Hepatocyte (in vitro differentiated cells): ENCODE measurements at regions not wholly inside any gene's neighbourhood (a gene's known extent, or its start where the extent isn't known, plus 50 kb on each side); places are given as distances from the start of the nearest gene placed in this dataset.

Experiments
- EZH2 ChIP-seq: fragments of 200-600 bp; sonication (generic); IDR thresholded peaks from 2 replicates; pipeline ENCODE4 v1.6.1; 2016; ENCODE audit warnings: antibody characterized with exemption, mild to moderate bottlenecking, borderline replicate concordance
- EZH2phosphoT487 ChIP-seq: fragments of 200-600 bp; sonication (generic); IDR thresholded peaks from one replicate; pipeline ENCODE4 v1.6.1; 2018; ENCODE audit warnings: antibody characterized with exemption, mild to moderate bottlenecking, low read depth, moderate library complexity; ENCODE audit not compliant: unreplicated experiment, severe bottlenecking
- TF ChIP-seq, protein P1 (sequence below): fragments of 200-600 bp; sonication (generic); IDR thresholded peaks from 2 replicates; pipeline ENCODE4 v1.5.1; 2016; ENCODE audit warnings: antibody characterized with exemption, mild to moderate bottlenecking; ENCODE audit not compliant: poor library complexity

DNA sequence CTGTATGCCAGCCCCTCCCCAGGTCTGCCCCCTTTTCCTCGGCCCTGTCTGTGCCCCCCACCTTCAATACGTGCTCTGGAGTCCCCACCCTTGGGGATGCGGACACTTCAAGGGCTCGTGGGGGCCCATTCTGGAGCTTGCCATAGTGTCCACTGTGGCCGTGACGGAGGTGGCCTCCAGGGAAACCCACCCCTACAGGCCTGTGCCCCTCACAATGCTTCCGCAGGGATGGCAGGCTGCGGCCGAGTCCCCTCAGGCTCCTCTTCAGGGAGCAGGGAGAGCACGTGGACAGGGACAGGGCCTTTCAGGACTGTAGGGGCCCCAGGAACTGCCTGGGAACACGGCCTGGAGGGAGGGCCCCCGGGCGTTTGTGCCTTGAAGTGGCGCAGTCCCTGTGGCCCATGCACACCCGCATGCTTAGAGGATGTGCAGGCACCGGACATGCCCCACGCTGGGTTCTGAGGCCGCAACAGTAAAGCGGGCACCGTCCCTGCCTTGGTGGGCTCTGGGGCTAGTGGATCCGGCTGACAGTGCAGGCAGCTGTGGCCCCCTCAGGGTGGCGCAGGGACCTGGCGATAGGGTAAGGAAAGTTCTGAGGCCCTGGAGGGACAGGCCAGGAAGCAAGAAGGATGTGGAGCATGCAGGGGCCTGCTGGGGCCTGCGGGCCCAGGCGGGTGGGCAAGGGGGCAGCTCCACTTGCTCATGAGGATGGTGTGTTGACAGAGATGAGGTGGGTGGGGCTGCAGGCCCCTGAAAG is 209.0 kb upstream of the RTL1 start:
- TF ChIP-seq, protein P1, sequence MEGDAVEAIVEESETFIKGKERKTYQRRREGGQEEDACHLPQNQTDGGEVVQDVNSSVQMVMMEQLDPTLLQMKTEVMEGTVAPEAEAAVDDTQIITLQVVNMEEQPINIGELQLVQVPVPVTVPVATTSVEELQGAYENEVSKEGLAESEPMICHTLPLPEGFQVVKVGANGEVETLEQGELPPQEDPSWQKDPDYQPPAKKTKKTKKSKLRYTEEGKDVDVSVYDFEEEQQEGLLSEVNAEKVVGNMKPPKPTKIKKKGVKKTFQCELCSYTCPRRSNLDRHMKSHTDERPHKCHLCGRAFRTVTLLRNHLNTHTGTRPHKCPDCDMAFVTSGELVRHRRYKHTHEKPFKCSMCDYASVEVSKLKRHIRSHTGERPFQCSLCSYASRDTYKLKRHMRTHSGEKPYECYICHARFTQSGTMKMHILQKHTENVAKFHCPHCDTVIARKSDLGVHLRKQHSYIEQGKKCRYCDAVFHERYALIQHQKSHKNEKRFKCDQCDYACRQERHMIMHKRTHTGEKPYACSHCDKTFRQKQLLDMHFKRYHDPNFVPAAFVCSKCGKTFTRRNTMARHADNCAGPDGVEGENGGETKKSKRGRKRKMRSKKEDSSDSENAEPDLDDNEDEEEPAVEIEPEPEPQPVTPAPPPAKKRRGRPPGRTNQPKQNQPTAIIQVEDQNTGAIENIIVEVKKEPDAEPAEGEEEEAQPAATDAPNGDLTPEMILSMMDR = no peak
- TF ChIP-seq EZH2 = no peak
- TF ChIP-seq EZH2phosphoT487 = no peak
